HEK293 (cell line): ENCODE measurements at regions not wholly inside any gene's neighbourhood (a gene's known extent, or its start where the extent isn't known, plus 50 kb on each side); places are given as distances from the start of the nearest gene placed in this dataset.

Source experiments
- CTCF ChIA-PET: fragments of 350-600 bp; formaldehyde crosslinking; extraction: SDS; loops from one replicate; lab custom pipeline; 2021; ENCODE audit warnings: antibody characterized with exemption; lab: Yijun Ruan, JAX
- POLR2A ChIA-PET: fragments of 300-600 bp; formaldehyde crosslinking; extraction: SDS; loops from one replicate; lab custom pipeline; 2020; ENCODE audit warnings: antibody characterized with exemption, inconsistent platforms; lab: Yijun Ruan, JAX
- H3K27ac ChIP-seq: fragments of 200-500 bp; sonication (Bioruptor generic); 2 replicates; pipeline ENCODE4 v1.5.1; 2014; ENCODE audit warnings: low read depth, low read length, control low read depth, inconsistent platforms; ENCODE audit errors: extremely low read depth
- H3K36me3 ChIP-seq, 2 experiments: fragments of 200-500 bp in 1 of 2; sonication (Bioruptor generic) in 1 of 2; 1 replicate in 1 of 2; 2 replicates in 1 of 2; pipeline ENCODE4 v1.5.1; 2014 to 2017; ENCODE audit warnings: inconsistent platforms in 2 of 2, low read length in 2 of 2; ENCODE audit not compliant: control insufficient read depth in 2 of 2, insufficient read depth in 1 of 2
- H3K4me1 ChIP-seq: fragments of 200-500 bp; sonication (Bioruptor generic); 2 replicates; pipeline ENCODE4 v1.5.1; 2014; ENCODE audit warnings: mild to moderate bottlenecking, low read length, inconsistent platforms; ENCODE audit not compliant: control insufficient read depth, insufficient read depth
- H3K4me3 ChIP-seq: 2 replicates; pipeline ENCODE4 v1.5.1; 2011; ENCODE audit warnings: low read depth, mild to moderate bottlenecking, control low read depth, low read length, moderate library complexity
- H3K9me3 ChIP-seq: fragments of 200-500 bp; sonication (Bioruptor generic); 2 replicates; pipeline ENCODE4 v1.5.1; 2014; ENCODE audit warnings: low read depth, low read length, inconsistent platforms; ENCODE audit not compliant: control insufficient read depth, insufficient read depth
- GLIS1 ChIP-seq: fragments of 450-650 bp; formaldehyde crosslinking; IDR thresholded peaks from 2 replicates; pipeline ENCODE4 v1.5.1; 2016; ENCODE audit warnings: missing biosample characterization, missing genetic modification characterization
- REPIN1 ChIP-seq: fragments of 450-650 bp; formaldehyde crosslinking; IDR thresholded peaks from 2 replicates; pipeline ENCODE4 v1.5.1; 2017; ENCODE audit warnings: missing biosample characterization, missing genetic modification characterization, low read depth
- SETDB1 ChIP-seq: IDR thresholded peaks from one replicate; pipeline ENCODE4 v1.6.1; 2017; ENCODE audit warnings: mild to moderate bottlenecking, low read length, moderate library complexity, mixed read lengths; ENCODE audit not compliant: insufficient read length
- YY2 ChIP-seq: fragments of 450-650 bp; formaldehyde crosslinking; IDR thresholded peaks from 2 replicates; pipeline ENCODE4 v1.5.1; 2016; ENCODE audit warnings: missing biosample characterization, missing genetic modification characterization
- ZBTB49 ChIP-seq: fragments of 450-650 bp; formaldehyde crosslinking; IDR thresholded peaks from 2 replicates; pipeline ENCODE4 v1.5.1; 2016; ENCODE audit warnings: missing biosample characterization, missing genetic modification characterization, low read depth
- ZBTB7A ChIP-seq: fragments of 450-650 bp; formaldehyde crosslinking; IDR thresholded peaks from 2 replicates; pipeline ENCODE4 v1.5.1; 2016; ENCODE audit warnings: low read depth, missing biosample characterization, missing genetic modification characterization
- ZNF121 ChIP-seq: fragments of 450-650 bp; formaldehyde crosslinking; IDR thresholded peaks from 2 replicates; pipeline ENCODE4 v1.5.1; 2016; ENCODE audit warnings: missing biosample characterization, missing genetic modification characterization
- ZNF26 ChIP-seq: fragments of 450-650 bp; formaldehyde crosslinking; IDR thresholded peaks from 2 replicates; pipeline ENCODE4 v1.5.1; 2016; ENCODE audit warnings: missing biosample characterization, missing genetic modification characterization
- ZNF292 ChIP-seq: fragments of 450-650 bp; formaldehyde crosslinking; IDR thresholded peaks from 2 replicates; pipeline ENCODE4 v1.5.1; 2016; ENCODE audit warnings: low read depth, missing biosample characterization, missing genetic modification characterization, borderline replicate concordance
- ZNF416 ChIP-seq: fragments of 450-650 bp; formaldehyde crosslinking; IDR thresholded peaks from 2 replicates; pipeline ENCODE4 v1.5.1; 2016; ENCODE audit warnings: missing biosample characterization, missing genetic modification characterization
- ZNF518A ChIP-seq: fragments of 450-650 bp; formaldehyde crosslinking; conservative IDR thresholded peaks from 2 replicates; pipeline ENCODE4 v1.5.1; 2016; ENCODE audit warnings: low read depth, missing biosample characterization, missing genetic modification characterization
- ZNF530 ChIP-seq: fragments of 450-650 bp; formaldehyde crosslinking; IDR thresholded peaks from 2 replicates; pipeline ENCODE4 v1.5.1; 2016; ENCODE audit warnings: low read depth, missing biosample characterization, missing genetic modification characterization
- ZNF654 ChIP-seq: fragments of 450-650 bp; formaldehyde crosslinking; IDR thresholded peaks from 2 replicates; pipeline ENCODE4 v1.5.1; 2016; ENCODE audit warnings: low read depth, missing biosample characterization, missing genetic modification characterization
- ZNF747 ChIP-seq: fragments of 450-650 bp; formaldehyde crosslinking; IDR thresholded peaks from 2 replicates; pipeline ENCODE4 v1.5.1; 2016; ENCODE audit warnings: missing biosample characterization, missing genetic modification characterization

- H3K4me1 ChIP-seq = peaks cover 30% of the 10 kb centered on the region
- no peaks in the 10 kb centered on the region for H3K36me3 ChIP-seq
- TF ChIP-seq GLIS1 (tag by site-specific recombination) (no peak), ZNF518A (tag by site-specific recombination) (no peak), ZNF654 (tag by site-specific recombination) (no peak), SETDB1 (no peak), ZNF121 (tag by site-specific recombination) (no peak), ZBTB49 (tag by site-specific recombination) (no peak), ZNF26 (tag by site-specific recombination) (no peak), ZNF530 (no peak), YY2 (no peak)
- H3K27ac ChIP-seq = no peak overlapping the region
- POLR2A ChIA-PET = no interaction called here
- CTCF ChIA-PET = interaction anchor here (0.9 to 1.3 kb wide), 2 partner anchors 8 to 22 kb away, joined by 3 read pairs; no protein-coding TSS in a partner anchor
- no peak overlapping the region for H3K4me3 ChIP-seq
- no peaks in the 10 kb centered on the region for H3K9me3 ChIP-seq
These were observed 201.0 kb downstream of the GLI2 start for GRCh38 chr2:120936476-120937334.

GRCh38 chr2:120937686-120938044 is 202.0 kb downstream of the GLI2 start:
- Histone ChIP-seq H3K4me1 (peaks cover 30% of the 10 kb centered on the region), H3K4me3 (no peak overlapping the region)
- CTCF ChIA-PET = interaction anchor here (0.7 to 1.3 kb wide), 2 partner anchors 21 to 579 kb away, joined by 3 read pairs; no protein-coding TSS in a partner anchor
- no peak for TF ChIP-seq ZNF292 (tag by site-specific recombination)
- no peak for TF ChIP-seq ZBTB7A (tag by site-specific recombination)
- no peak for TF ChIP-seq REPIN1 (tag by site-specific recombination)
- TF ChIP-seq ZBTB49 (tag by site-specific recombination) = no peak
- no peak for TF ChIP-seq ZNF747
- no peak for TF ChIP-seq ZNF416 (tag by site-specific recombination)
- TF ChIP-seq, all 188 proteins: peak for 0
- POLR2A ChIA-PET = no interaction called here
- peaks cover 0 to 3% of the 10 kb centered on the region in 2 experiments; a peak in 1 of 3 replicates for H3K36me3 ChIP-seq
- H3K27ac ChIP-seq = peak overlapping the region; percentile 39; the same call in 1 of the 2 replicates
- no peaks in the 10 kb centered on the region for H3K9me3 ChIP-seq
